HCT116 (cell line): ENCODE measurements at regions not wholly inside any gene's neighbourhood (a gene's known extent, or its start where the extent isn't known, plus 50 kb on each side); places are given as distances from the start of the nearest gene placed in this dataset.

Experiments used
- ATF3 ChIP-seq: IDR thresholded peaks from 2 replicates; pipeline ENCODE4 v1.6.1; 2012
- CEBPB ChIP-seq: IDR thresholded peaks from 2 replicates; pipeline ENCODE4 v1.6.1; 2012; ENCODE audit warnings: low read depth
- EZH2 ChIP-seq: fragments of 200-600 bp; sonication (generic); IDR thresholded peaks from 2 replicates; pipeline ENCODE4 v1.6.1; 2017; ENCODE audit warnings: antibody characterized with exemption, mixed run types
- FOSL1 ChIP-seq: IDR thresholded peaks from 2 replicates; pipeline ENCODE4 v1.6.1; 2012; ENCODE audit warnings: low read depth
- JUND ChIP-seq: IDR thresholded peaks from 2 replicates; pipeline ENCODE4 v1.6.1; 2012
- POLR2AphosphoS5 ChIP-seq: IDR thresholded peaks from 2 replicates; pipeline ENCODE4 v1.6.1; 2011; ENCODE audit warnings: mild to moderate bottlenecking, low read depth, low read length, moderate library complexity
- SP1 ChIP-seq: IDR thresholded peaks from 2 replicates; pipeline ENCODE4 v1.6.1; 2012; ENCODE audit warnings: low read depth
- TF ChIP-seq, protein P1 (sequence below), 3 experiments: fragments of 200-600 bp in 1 of 3; sonication (generic) in 1 of 3; IDR thresholded peaks in 2 of 3; conservative IDR thresholded peaks in 1 of 3; 2 replicates each; pipeline ENCODE4 v1.5.1; 2012 to 2017; ENCODE audit warnings: low read depth in 2 of 3, low read length in 2 of 3, antibody characterized with exemption in 1 of 3, borderline replicate concordance in 1 of 3, control low read depth in 1 of 3, mild to moderate bottlenecking in 1 of 3, mixed read lengths in 1 of 3, mixed run types in 1 of 3, moderate library complexity in 1 of 3; ENCODE audit not compliant: insufficient read depth in 1 of 3

- TF ChIP-seq ATF3 = no peak
- TF ChIP-seq, protein P1, sequence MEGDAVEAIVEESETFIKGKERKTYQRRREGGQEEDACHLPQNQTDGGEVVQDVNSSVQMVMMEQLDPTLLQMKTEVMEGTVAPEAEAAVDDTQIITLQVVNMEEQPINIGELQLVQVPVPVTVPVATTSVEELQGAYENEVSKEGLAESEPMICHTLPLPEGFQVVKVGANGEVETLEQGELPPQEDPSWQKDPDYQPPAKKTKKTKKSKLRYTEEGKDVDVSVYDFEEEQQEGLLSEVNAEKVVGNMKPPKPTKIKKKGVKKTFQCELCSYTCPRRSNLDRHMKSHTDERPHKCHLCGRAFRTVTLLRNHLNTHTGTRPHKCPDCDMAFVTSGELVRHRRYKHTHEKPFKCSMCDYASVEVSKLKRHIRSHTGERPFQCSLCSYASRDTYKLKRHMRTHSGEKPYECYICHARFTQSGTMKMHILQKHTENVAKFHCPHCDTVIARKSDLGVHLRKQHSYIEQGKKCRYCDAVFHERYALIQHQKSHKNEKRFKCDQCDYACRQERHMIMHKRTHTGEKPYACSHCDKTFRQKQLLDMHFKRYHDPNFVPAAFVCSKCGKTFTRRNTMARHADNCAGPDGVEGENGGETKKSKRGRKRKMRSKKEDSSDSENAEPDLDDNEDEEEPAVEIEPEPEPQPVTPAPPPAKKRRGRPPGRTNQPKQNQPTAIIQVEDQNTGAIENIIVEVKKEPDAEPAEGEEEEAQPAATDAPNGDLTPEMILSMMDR (IDR thresholded peaks at IDR 0.05 in 2 of 3, conservative IDR thresholded peaks at IDR 0.05 in 1 of 3; ENCODE audit: borderline replicate concordance in 1 of 3, insufficient read depth in 1 of 3, low read depth in 2 of 3, low read length in 2 of 3) = no peak
- TF ChIP-seq SP1 = no peak
- no peak for TF ChIP-seq EZH2
- TF ChIP-seq POLR2AphosphoS5 = no peak
- TF ChIP-seq FOSL1 = no peak
- TF ChIP-seq JUND = no peak
- TF ChIP-seq CEBPB = no peak
Observed at GRCh38 chr3:75983609-75984290, 198.4 kb upstream of the ZNF717 start.
